ENCODE measurements at regions not wholly inside any gene's neighbourhood (a gene's known extent, or its start where the extent isn't known, plus 50 kb on each side); places are given as distances from the start of the nearest gene placed in this dataset.

DNA sequence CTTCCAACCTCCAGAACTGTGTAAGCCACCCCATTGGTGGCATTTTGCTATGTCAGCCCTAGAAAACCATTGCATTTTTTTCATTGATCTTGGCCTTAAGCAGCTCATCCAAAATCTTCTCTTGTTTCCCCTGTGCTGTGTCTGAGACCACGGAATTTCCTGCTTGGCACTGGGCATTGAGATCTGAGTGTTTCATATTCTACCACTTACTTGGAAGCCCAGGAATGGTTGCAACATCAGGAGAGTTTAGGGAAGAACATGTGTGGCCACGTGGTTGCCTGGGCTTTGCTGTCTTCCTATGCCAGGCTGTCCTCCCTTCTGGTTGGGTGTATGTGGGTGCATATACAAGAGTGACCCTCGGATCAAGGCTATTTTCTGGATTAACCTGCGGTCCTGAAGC, 139.3 kb upstream of the PMEPA1 start:
- no peaks in the 10 kb centered on the region for H3K9me3 ChIP-seq
- H3K27ac ChIP-seq = no peak overlapping the region
- H3K36me3 ChIP-seq = no peaks in the 10 kb centered on the region
- TF ChIP-seq, protein P1, sequence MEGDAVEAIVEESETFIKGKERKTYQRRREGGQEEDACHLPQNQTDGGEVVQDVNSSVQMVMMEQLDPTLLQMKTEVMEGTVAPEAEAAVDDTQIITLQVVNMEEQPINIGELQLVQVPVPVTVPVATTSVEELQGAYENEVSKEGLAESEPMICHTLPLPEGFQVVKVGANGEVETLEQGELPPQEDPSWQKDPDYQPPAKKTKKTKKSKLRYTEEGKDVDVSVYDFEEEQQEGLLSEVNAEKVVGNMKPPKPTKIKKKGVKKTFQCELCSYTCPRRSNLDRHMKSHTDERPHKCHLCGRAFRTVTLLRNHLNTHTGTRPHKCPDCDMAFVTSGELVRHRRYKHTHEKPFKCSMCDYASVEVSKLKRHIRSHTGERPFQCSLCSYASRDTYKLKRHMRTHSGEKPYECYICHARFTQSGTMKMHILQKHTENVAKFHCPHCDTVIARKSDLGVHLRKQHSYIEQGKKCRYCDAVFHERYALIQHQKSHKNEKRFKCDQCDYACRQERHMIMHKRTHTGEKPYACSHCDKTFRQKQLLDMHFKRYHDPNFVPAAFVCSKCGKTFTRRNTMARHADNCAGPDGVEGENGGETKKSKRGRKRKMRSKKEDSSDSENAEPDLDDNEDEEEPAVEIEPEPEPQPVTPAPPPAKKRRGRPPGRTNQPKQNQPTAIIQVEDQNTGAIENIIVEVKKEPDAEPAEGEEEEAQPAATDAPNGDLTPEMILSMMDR (IDR thresholded peaks at IDR 0.05) = no peak
- no peak for TF ChIP-seq POLR2AphosphoS5 (IDR thresholded peaks at IDR 0.05)
- TF ChIP-seq POLR2A (IDR thresholded peaks at IDR 0.05) = no peak
- H3K4me3 ChIP-seq = no peak overlapping the region
- H3K4me1 ChIP-seq = no peaks in the 10 kb centered on the region
- DNase-seq (ENCODE audit: low spot score in 2 of 2) = peak in 1 of 2 donors; percentile 48
- H3K27me3 ChIP-seq = no peaks in the 10 kb centered on the region
- intact Hi-C loops (cut with DNase I; ENCODE audit: low total_unique reads) = no loop called here

DNA sequence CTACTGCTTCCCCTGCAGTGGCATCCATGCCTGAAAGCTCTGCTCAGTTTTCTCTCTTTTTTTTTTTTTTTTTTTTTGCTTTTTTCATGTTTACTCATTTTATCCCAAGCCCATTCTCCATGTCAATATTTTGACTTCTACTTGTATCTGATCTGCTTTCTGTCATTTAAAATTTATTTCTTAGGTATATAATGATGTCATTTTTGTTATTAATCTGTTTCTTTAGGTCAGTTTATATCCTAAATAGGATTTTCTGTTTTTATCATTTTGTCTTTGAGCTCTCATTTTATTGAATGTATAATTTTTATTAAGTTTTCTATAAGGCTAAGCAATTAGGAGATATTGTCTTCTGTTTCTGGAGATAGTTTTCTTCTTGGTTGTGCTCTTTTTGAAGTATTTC, 138.5 kb upstream of the PMEPA1 start:
- no peaks in the 10 kb centered on the region for H3K4me1 ChIP-seq
- no peaks in the 10 kb centered on the region for H3K9me3 ChIP-seq
- no peak overlapping the region for H3K4me3 ChIP-seq
- H3K27me3 ChIP-seq = no peaks in the 10 kb centered on the region
- no peak overlapping the region for H3K27ac ChIP-seq
- intact Hi-C loops (cut with DNase I; ENCODE audit: low total_unique reads) = no loop called here
- no peaks in the 10 kb centered on the region for H3K36me3 ChIP-seq
- TF ChIP-seq POLR2A (IDR thresholded peaks at IDR 0.05) (no peak), POLR2AphosphoS5 (IDR thresholded peaks at IDR 0.05) (no peak)
- TF ChIP-seq, protein P1 (IDR thresholded peaks at IDR 0.05) = no peak
- DNase-seq (ENCODE audit: low spot score in 2 of 2) = no peak

DNA sequence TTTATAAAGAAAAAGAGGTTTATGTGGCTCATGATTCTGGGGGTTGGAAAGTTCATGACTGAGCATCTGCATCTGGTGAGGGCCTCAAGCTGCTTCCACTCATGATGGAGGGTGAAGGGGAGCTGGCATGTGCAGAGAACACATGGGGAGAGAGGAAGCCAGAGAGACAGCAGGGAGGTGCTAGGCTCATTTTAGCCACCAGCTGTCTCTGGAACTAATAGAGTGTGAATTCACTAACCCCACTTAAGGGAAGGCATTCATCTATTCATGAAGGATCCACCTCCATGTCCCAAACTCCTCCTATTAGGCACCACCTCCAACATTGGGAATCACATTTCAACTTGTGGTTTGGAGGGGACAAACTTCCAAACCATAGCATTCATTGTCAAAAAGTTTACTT, 137.3 kb upstream of the PMEPA1 start:
- Histone ChIP-seq H3K4me3 (no peak overlapping the region), H3K4me1 (no peaks in the 10 kb centered on the region), H3K9me3 (no peaks in the 10 kb centered on the region), H3K36me3 (no peaks in the 10 kb centered on the region), H3K27ac (no peak overlapping the region), H3K27me3 (no peaks in the 10 kb centered on the region)
- DNase-seq (ENCODE audit: low spot score in 2 of 2) = no peak
- intact Hi-C loops (cut with DNase I; ENCODE audit: low total_unique reads) = no loop called here
- TF ChIP-seq POLR2A (IDR thresholded peaks at IDR 0.05) (no peak), POLR2AphosphoS5 (IDR thresholded peaks at IDR 0.05) (no peak)

DNA sequence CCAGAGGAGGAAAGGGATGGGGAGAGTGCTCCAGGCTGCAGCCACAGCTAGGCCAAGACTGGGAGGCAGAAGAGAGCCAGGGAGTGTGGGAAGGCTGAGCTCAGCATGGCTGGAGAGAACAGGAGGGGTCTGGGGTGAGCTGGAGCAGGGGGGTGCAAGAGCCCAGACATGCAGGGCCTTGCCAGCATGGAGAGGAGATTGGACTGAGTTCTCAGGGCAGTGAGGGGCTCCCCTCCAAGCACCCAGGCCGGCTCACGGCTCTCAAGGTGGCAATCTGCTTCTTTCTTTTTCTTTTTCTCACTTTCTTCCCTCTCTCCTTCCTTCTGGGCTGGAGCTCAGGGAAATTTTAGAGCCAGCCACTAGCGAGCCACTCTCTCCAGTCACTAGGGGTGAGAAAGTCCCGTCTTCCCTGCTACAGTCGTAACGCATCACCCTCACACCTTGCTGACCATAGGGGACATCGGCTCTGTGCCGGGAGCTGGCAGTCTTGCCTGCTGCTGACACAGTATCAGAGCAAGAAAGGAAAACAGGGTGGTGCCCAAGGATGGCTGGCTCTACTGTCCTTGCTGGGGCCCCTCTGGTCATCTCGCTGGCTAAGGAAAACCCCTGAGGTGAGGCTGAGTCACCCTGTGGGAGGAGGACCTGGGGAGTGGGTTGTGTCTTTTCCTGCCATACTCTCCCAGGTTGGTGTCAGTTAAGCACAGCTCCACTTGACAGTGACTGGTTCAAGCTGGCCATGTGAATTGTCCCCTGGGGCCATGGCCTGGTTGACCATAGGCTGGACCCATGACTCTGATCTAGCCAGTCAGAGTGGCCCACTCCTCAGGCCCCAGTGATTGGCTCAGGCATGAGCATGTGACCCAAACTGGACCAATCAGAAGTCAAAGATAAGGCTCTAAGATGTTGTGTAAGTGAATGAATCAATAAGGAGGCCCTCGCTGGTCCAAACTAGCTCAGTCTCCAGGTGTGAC, 135.1 kb upstream of the PMEPA1 start:
- Histone ChIP-seq H3K9me3 (no peaks in the 10 kb centered on the region), H3K27me3 (no peaks in the 10 kb centered on the region), H3K4me1 (no peaks in the 10 kb centered on the region), H3K36me3 (no peaks in the 10 kb centered on the region), H3K4me3 (no peak overlapping the region), H3K27ac (no peak overlapping the region)
- TF ChIP-seq POLR2AphosphoS5 (IDR thresholded peaks at IDR 0.05) = no peak
- TF ChIP-seq, protein P1 (IDR thresholded peaks at IDR 0.05) = no peak
- TF ChIP-seq POLR2A (IDR thresholded peaks at IDR 0.05) = no peak
- intact Hi-C loops (cut with DNase I; ENCODE audit: low total_unique reads) = no loop called here
- DNase-seq (ENCODE audit: low spot score in 2 of 2) = no peak

DNA sequence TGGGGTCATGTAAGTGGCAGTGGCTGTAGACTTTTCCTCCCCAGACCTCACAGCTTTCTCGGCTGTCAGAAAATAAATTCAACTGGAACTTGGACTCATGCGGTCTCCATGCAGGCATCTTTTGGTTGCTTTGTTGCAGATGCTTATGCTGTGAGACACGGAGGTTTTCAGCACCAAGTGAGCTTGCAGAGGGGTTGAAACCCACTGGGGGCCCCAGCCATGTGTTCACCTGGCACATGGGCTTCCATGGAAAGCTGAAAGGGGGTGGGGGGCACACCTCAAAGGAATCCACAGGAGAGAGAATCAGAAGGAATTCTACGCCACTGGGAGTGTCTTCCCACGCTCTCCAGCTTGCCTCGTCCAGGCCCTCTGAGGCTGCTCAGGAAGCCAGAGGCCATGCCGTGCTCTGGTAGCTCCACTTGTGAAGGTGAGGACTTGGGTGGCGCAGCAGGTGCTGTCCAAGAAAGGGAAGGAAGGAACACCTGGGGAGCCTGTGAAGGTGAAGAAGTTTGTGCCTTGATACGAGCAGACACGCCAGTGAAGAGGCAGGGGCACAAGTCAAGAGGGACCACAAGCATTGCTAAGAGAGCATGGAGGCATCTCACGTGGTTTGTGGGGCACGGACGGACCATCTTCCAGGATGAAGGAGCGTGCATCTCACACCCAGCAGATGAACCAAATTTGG, 134.3 kb upstream of the PMEPA1 start:
- no peaks in the 10 kb centered on the region for H3K9me3 ChIP-seq
- H3K36me3 ChIP-seq = no peaks in the 10 kb centered on the region
- TF ChIP-seq POLR2A (IDR thresholded peaks at IDR 0.05) = no peak
- intact Hi-C loops (cut with DNase I; ENCODE audit: low total_unique reads) = no loop called here
- no peak overlapping the region for H3K27ac ChIP-seq
- H3K4me1 ChIP-seq = no peaks in the 10 kb centered on the region
- H3K27me3 ChIP-seq = no peaks in the 10 kb centered on the region
- DNase-seq (ENCODE audit: low spot score in 2 of 2) = no peak
- no peak overlapping the region for H3K4me3 ChIP-seq

DNA sequence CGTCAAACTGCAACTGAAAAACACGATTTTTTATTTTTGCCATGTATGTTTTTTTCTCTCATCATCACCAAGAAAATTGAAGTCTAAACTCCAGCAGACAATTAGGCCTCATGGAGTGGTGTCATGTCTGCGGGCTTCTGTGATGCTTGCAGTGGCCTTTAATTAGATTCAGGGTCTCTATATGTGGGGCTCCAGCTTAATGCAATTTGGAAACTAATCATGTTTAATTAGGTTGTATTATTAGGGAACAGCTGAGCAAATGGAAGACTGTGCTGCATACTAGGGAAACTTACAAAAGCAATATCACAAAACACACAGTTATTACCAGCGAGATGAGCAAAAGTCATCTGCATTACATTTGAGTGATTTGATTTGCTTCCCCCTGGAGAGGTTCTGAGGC, 132.9 kb upstream of the PMEPA1 start:
- Histone ChIP-seq H3K27me3 (no peaks in the 10 kb centered on the region), H3K4me3 (no peak overlapping the region), H3K4me1 (no peaks in the 10 kb centered on the region), H3K36me3 (no peaks in the 10 kb centered on the region), H3K27ac (no peak overlapping the region), H3K9me3 (no peaks in the 10 kb centered on the region)
- no peak for DNase-seq (ENCODE audit: low spot score in 2 of 2)
- intact Hi-C loops (cut with DNase I; ENCODE audit: low total_unique reads) = no loop called here
- TF ChIP-seq, protein P1 (IDR thresholded peaks at IDR 0.05) = no peak
- TF ChIP-seq POLR2A (IDR thresholded peaks at IDR 0.05) (no peak), POLR2AphosphoS5 (IDR thresholded peaks at IDR 0.05) (no peak)

All from breast epithelium (tissue), 4 donors.